ENCODE measurements at regions not wholly inside any gene's neighbourhood (a gene's known extent, or its start where the extent isn't known, plus 50 kb on each side); places are given as distances from the start of the nearest gene placed in this dataset.

DNA sequence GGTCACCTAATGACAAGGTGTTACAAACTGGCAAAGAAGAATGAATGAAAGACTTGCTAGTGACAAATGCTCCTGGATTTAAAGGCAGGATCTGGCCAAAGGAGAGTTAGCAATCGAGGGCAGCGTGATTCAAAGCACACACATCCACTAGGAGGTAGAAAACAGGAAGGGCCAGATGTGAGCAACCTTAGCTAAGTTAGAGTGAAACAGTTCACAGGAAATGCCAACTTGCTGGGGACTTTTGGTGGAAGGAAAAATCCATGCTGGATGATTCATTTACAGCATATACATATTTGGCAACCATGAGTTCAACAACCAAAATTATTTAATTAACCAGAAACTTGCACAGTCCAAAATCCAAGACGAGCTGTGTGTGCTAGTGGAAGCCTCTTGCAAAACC lies 276.9 kb downstream of the PTTG2 start:
- H3K56ac ChIP-seq (replicated peaks; ENCODE audit: insufficient read length, low read depth, low read length): no peak overlapping the region
- POLR2A ChIA-PET (ENCODE audit: partially characterized antibody): no interaction called here
- H3K9ac ChIP-seq (replicated peaks in 1 of 4; ENCODE audit: extremely low read depth in 1 of 4, low read depth in 3 of 4, low read length in 3 of 4): no peak overlapping the region
- no peak overlapping the region for H2BK5ac ChIP-seq (ENCODE audit: low read depth, low read length)
- FAIRE-seq: no peak
- H2AK5ac ChIP-seq (ENCODE audit: low read depth, low read length): no peak overlapping the region
- H2BK12ac ChIP-seq (ENCODE audit: low read depth, low read length): no peak overlapping the region
- no peaks in the 10 kb centered on the region for H3K36me3 ChIP-seq (ENCODE audit: control insufficient read depth in 2 of 4, insufficient read depth in 4 of 4, low read length in 3 of 4)
- no peak overlapping the region for H2AFZ ChIP-seq (ENCODE audit: low read length)
- no peak overlapping the region for H3K4me2 ChIP-seq (ENCODE audit: insufficient read depth in 1 of 2, low read depth in 2 of 2, low read length in 2 of 2)
- 86% methylated on average over 3 of the region's 3 CpGs; no CpG with 5 or more reads in 1 of the 2 experiments for WGBS, 2 experiments (ENCODE audit: extremely low coverage in 1 of 2, insufficient coverage in 1 of 2, insufficient read length in 1 of 2, insufficient replicate concordance in 2 of 2, low coverage in 1 of 2, low lambda C conversion rate in 2 of 2, missing lambda C conversion rate in 1 of 2)
- no peak for DNase-seq (ENCODE audit: low read depth in 1 of 2, low spot score in 2 of 2)
- H3K18ac ChIP-seq (ENCODE audit: extremely low read depth, low read length): no peak overlapping the region
- H3K4me3 ChIP-seq (ENCODE audit: extremely low read depth in 1 of 4, insufficient read depth in 2 of 4, low read depth in 3 of 4, low read length in 4 of 4): no peak overlapping the region
- CTCF ChIA-PET (ENCODE audit: partially characterized antibody): interaction anchor here (0.5 to 2.1 kb wide), 4 partner anchors 9 to 286 kb away, joined by 3 to 4 read pairs (median 4); no protein-coding TSS in a partner anchor
- H3K27ac ChIP-seq (ENCODE audit: low read depth, low read length): no peak overlapping the region
- H3K4ac ChIP-seq (replicated peaks; ENCODE audit: insufficient read length, low read depth, low read length): no peak overlapping the region
- H3K4me1 ChIP-seq (replicated peaks in 1 of 4; ENCODE audit: control insufficient read depth in 3 of 4, insufficient read depth in 4 of 4, low read length in 3 of 4): no peaks in the 10 kb centered on the region
- no peak overlapping the region for H4K8ac ChIP-seq (ENCODE audit: extremely low read depth, insufficient read depth, low read length)
- H3K9me3 ChIP-seq (ENCODE audit: insufficient read depth in 2 of 2, low read depth in 1 of 2, low read length in 1 of 2): no peaks in the 10 kb centered on the region
- no peaks in the 10 kb centered on the region for H3K79me1 ChIP-seq (ENCODE audit: low read depth, low read length)
- no peaks in the 10 kb centered on the region for H3K27me3 ChIP-seq (replicated peaks in 1 of 4; ENCODE audit: control insufficient read depth in 3 of 4, extremely low read depth in 1 of 4, insufficient read depth in 3 of 4, low read length in 3 of 4)
- no peak overlapping the region for H2BK120ac ChIP-seq (replicated peaks; ENCODE audit: low read depth, low read length)
- no peak overlapping the region for H4K5ac ChIP-seq (ENCODE audit: insufficient read length, low read depth, low read length)
- H3K79me2 ChIP-seq (ENCODE audit: control insufficient read depth in 1 of 2, insufficient read depth in 2 of 2, low read length in 2 of 2): no peaks in the 10 kb centered on the region
- no peak overlapping the region for H4K91ac ChIP-seq (replicated peaks; ENCODE audit: insufficient read length, low read length)
- H3K23ac ChIP-seq (ENCODE audit: insufficient read length): no peak overlapping the region
- no peaks in the 10 kb centered on the region for H3K23me2 ChIP-seq (ENCODE audit: low read depth, low read length)
- no peaks in the 10 kb centered on the region for H4K20me1 ChIP-seq (replicated peaks in 1 of 2; ENCODE audit: control insufficient read depth in 1 of 2, insufficient read depth in 2 of 2, low read length in 2 of 2)
- H2BK15ac ChIP-seq (ENCODE audit: low read length): no peak overlapping the region
- no peak overlapping the region for H3K14ac ChIP-seq (ENCODE audit: insufficient read length)
- TF ChIP-seq, protein P1, sequence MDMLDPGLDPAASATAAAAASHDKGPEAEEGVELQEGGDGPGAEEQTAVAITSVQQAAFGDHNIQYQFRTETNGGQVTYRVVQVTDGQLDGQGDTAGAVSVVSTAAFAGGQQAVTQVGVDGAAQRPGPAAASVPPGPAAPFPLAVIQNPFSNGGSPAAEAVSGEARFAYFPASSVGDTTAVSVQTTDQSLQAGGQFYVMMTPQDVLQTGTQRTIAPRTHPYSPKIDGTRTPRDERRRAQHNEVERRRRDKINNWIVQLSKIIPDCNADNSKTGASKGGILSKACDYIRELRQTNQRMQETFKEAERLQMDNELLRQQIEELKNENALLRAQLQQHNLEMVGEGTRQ (IDR thresholded peaks at IDR 0.05; ENCODE audit: low read length): no peak
- no peak for TF ChIP-seq EP300 (IDR thresholded peaks at IDR 0.05; ENCODE audit: borderline replicate concordance in 1 of 2, low read depth in 2 of 2, low read length in 2 of 2)
- no peak for TF ChIP-seq SRF (IDR thresholded peaks at IDR 0.05; ENCODE audit: low read depth, low read length)
- TF ChIP-seq RBBP5 (IDR thresholded peaks at IDR 0.05; ENCODE audit: borderline replicate concordance, low read depth, low read length): no peak
- no peak for TF ChIP-seq GABPA (IDR thresholded peaks at IDR 0.05; ENCODE audit: borderline replicate concordance, insufficient read depth, low read length)
- no peak for TF ChIP-seq TEAD4 (IDR thresholded peaks at IDR 0.05; ENCODE audit: low read depth, low read length)
- TF ChIP-seq YY1 (IDR thresholded peaks at IDR 0.05; ENCODE audit: low read depth, low read length): no peak
- TF ChIP-seq CBX8 (IDR thresholded peaks at IDR 0.05; ENCODE audit: borderline replicate concordance, low read depth, low read length): no peak
- H2BK20ac ChIP-seq (ENCODE audit: low read length): no peak overlapping the region
